MM.1S (cell line): ENCODE measurements at regions not wholly inside any gene's neighbourhood (a gene's known extent, or its start where the extent isn't known, plus 50 kb on each side); places are given as distances from the start of the nearest gene placed in this dataset.

Experiments used
- CTCF ChIP-seq: fragments of 300-600 bp; sonication (generic); IDR thresholded peaks from 2 replicates; pipeline ENCODE4 v1.5.1; 2016; ENCODE audit warnings: antibody characterized with exemption, low read length, mixed read lengths
- EZH2phosphoT487 ChIP-seq: fragments of 300-600 bp; sonication (generic); IDR thresholded peaks from 2 replicates; pipeline ENCODE4 v1.6.1; 2018; ENCODE audit warnings: antibody characterized with exemption, low read length

GRCh38 chr7:91344911-91345310 is 80.7 kb downstream of the FZD1 start:
- no peak for TF ChIP-seq CTCF
- TF ChIP-seq EZH2phosphoT487: no peak
